ENCODE measurements at regions not wholly inside any gene's neighbourhood (a gene's known extent, or its start where the extent isn't known, plus 50 kb on each side); places are given as distances from the start of the nearest gene placed in this dataset.

- no peak for DNase-seq
These were observed 277.0 kb downstream of the ZNF536 start for GRCh38 chr19:30648866-30649862.

- DNase-seq, result no peak
These were observed 275.9 kb downstream of the ZNF536 start for GRCh38 chr19:30647891-30648720.

GRCh38 chr19:30646806-30647205, 274.6 kb downstream of the ZNF536 start:
- no peak for DNase-seq

GRCh38 chr19:30645946-30646577, 273.9 kb downstream of the ZNF536 start:
- DNase-seq, result no peak

GRCh38 chr19:30640252-30640965, 268.2 kb downstream of the ZNF536 start:
- no peak for DNase-seq

- no peak for DNase-seq
These were observed 266.7 kb downstream of the ZNF536 start for GRCh38 chr19:30638889-30639288.

- DNase-seq, result no peak
These were observed 265.7 kb downstream of the ZNF536 start for GRCh38 chr19:30637926-30638325.

- DNase-seq, result no peak
These were observed 263.1 kb downstream of the ZNF536 start for GRCh38 chr19:30634996-30635975.

- DNase-seq, result no peak
These were observed 262.1 kb downstream of the ZNF536 start for GRCh38 chr19:30634131-30634830.

- DNase-seq, result no peak
These were observed 258.8 kb downstream of the ZNF536 start for GRCh38 chr19:30631033-30631370.

- no peak for DNase-seq
These were observed 258.3 kb downstream of the ZNF536 start for GRCh38 chr19:30630289-30631032.

GRCh38 chr19:30629086-30629485, 256.9 kb downstream of the ZNF536 start:
- no peak for DNase-seq

GRCh38 chr19:30626626-30626966, 254.4 kb downstream of the ZNF536 start:
- no peak for DNase-seq

GRCh38 chr19:30625947-30626625, 253.9 kb downstream of the ZNF536 start:
- DNase-seq, result no peak

GRCh38 chr19:30622276-30622675, 250.1 kb downstream of the ZNF536 start:
- no peak for DNase-seq

GRCh38 chr19:30621326-30621920, 249.2 kb downstream of the ZNF536 start:
- DNase-seq, result no peak

- no peak for DNase-seq
These were observed 248.2 kb downstream of the ZNF536 start for GRCh38 chr19:30620354-30620753.

GRCh38 chr19:30609656-30610270, 237.6 kb downstream of the ZNF536 start:
- no peak for DNase-seq

GRCh38 chr19:30608471-30608870, 236.3 kb downstream of the ZNF536 start:
- no peak for DNase-seq

Measured in CD4-positive, alpha-beta T cell treated with Interleukin-4 for 1 hour (primary cell).